ENCODE measurements at regions not wholly inside any gene's neighbourhood (a gene's known extent, or its start where the extent isn't known, plus 50 kb on each side); places are given as distances from the start of the nearest gene placed in this dataset.

GRCh38 chr16:80163339-80163738 lies 377.5 kb upstream of the DYNLRB2 start:
- no peaks in the 10 kb centered on the region for H3K4me1 ChIP-seq (ENCODE audit: control insufficient read depth, low read length)
- no peaks in the 10 kb centered on the region for H3K27me3 ChIP-seq (ENCODE audit: control insufficient read depth, low read length)

GRCh38 chr16:80161799-80162739 lies 378.7 kb upstream of the DYNLRB2 start:
- Histone ChIP-seq H3K4me1 (ENCODE audit: control insufficient read depth, low read length) (no peaks in the 10 kb centered on the region), H3K79me2 (ENCODE audit: control insufficient read depth, low read length) (no peaks in the 10 kb centered on the region), H3K36me3 (ENCODE audit: control insufficient read depth, low read length) (no peaks in the 10 kb centered on the region), H3K9me2 (replicated peaks; ENCODE audit: control insufficient read depth, low read length) (no peaks in the 10 kb centered on the region), H3K27ac (ENCODE audit: low read depth, low read length) (no peak overlapping the region), H3K4me3 (ENCODE audit: low read length) (no peak overlapping the region), H4K20me1 (ENCODE audit: control insufficient read depth, insufficient read depth, low read depth, low read length) (no peaks in the 10 kb centered on the region), H3K9me3 (ENCODE audit: control insufficient read depth, insufficient read depth, low read length) (no peaks in the 10 kb centered on the region), H3K4me2 (ENCODE audit: low read length) (no peak overlapping the region), H3K27me3 (ENCODE audit: control insufficient read depth, low read length) (no peaks in the 10 kb centered on the region), H3F3A (ENCODE audit: control insufficient read depth, insufficient read depth) (no peaks in the 10 kb centered on the region)
- no peak for TF ChIP-seq CTCF (IDR thresholded peaks at IDR 0.05; ENCODE audit: low read depth, low read length, poor library complexity, severe bottlenecking)
- no peak for TF ChIP-seq EZH2phosphoT487 (IDR thresholded peaks at IDR 0.05; ENCODE audit: borderline replicate concordance, low read length)

More at GRCh38 chr16:80163339-80163738, 377.5 kb upstream of the DYNLRB2 start:
- Histone ChIP-seq H3K9me2 (replicated peaks; ENCODE audit: control insufficient read depth, low read length) (no peaks in the 10 kb centered on the region), H3K9me3 (ENCODE audit: control insufficient read depth, insufficient read depth, low read length) (no peaks in the 10 kb centered on the region), H3K4me3 (ENCODE audit: low read length) (no peak overlapping the region), H3F3A (ENCODE audit: control insufficient read depth, insufficient read depth) (no peaks in the 10 kb centered on the region), H4K20me1 (ENCODE audit: control insufficient read depth, insufficient read depth, low read depth, low read length) (no peaks in the 10 kb centered on the region), H3K36me3 (ENCODE audit: control insufficient read depth, low read length) (no peaks in the 10 kb centered on the region), H3K4me2 (ENCODE audit: low read length) (no peak overlapping the region), H3K27ac (ENCODE audit: low read depth, low read length) (no peak overlapping the region), H3K79me2 (ENCODE audit: control insufficient read depth, low read length) (no peaks in the 10 kb centered on the region)
- TF ChIP-seq CTCF (IDR thresholded peaks at IDR 0.05; ENCODE audit: low read depth, low read length, poor library complexity, severe bottlenecking) (no peak), EZH2phosphoT487 (IDR thresholded peaks at IDR 0.05; ENCODE audit: borderline replicate concordance, low read length) (no peak)

DNA sequence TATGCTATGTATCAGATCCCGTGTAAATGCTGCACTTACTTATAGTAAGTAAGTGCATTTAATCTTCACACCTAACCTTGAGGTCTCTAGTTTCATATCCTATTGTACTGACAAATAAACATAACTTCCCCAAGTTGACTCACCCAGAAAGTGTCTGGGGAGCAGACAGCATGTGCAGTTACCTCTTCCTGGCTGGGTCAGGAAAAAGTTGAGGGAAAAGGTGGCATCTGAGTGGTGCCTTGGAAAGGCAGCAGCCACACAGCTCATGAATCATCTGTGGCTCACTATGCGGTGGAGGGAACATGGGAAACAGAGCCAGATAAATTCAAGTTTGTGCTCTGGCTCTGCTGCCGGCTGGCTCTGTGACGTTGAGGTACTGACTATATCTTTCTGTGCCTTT lies 382.0 kb upstream of the DYNLRB2 start:
- Histone ChIP-seq H3F3A (ENCODE audit: control insufficient read depth, insufficient read depth) (no peaks in the 10 kb centered on the region), H3K36me3 (ENCODE audit: control insufficient read depth, low read length) (no peaks in the 10 kb centered on the region), H3K9me3 (ENCODE audit: control insufficient read depth, insufficient read depth, low read length) (no peaks in the 10 kb centered on the region), H3K27me3 (ENCODE audit: control insufficient read depth, low read length) (no peaks in the 10 kb centered on the region), H3K27ac (ENCODE audit: low read depth, low read length) (no peak overlapping the region), H3K4me1 (ENCODE audit: control insufficient read depth, low read length) (no peaks in the 10 kb centered on the region), H3K4me2 (ENCODE audit: low read length) (no peak overlapping the region), H4K20me1 (ENCODE audit: control insufficient read depth, insufficient read depth, low read depth, low read length) (no peaks in the 10 kb centered on the region), H3K79me2 (ENCODE audit: control insufficient read depth, low read length) (no peaks in the 10 kb centered on the region), H3K9me2 (replicated peaks; ENCODE audit: control insufficient read depth, low read length) (no peaks in the 10 kb centered on the region), H3K4me3 (ENCODE audit: low read length) (no peak overlapping the region)
- TF ChIP-seq EZH2phosphoT487 (IDR thresholded peaks at IDR 0.05; ENCODE audit: borderline replicate concordance, low read length) (no peak), CTCF (IDR thresholded peaks at IDR 0.05; ENCODE audit: low read depth, low read length, poor library complexity, severe bottlenecking) (no peak)

All from DOHH2 (cell line).